Stomach (tissue), 4 donors: ENCODE measurements at regions not wholly inside any gene's neighbourhood (a gene's known extent, or its start where the extent isn't known, plus 50 kb on each side); places are given as distances from the start of the nearest gene placed in this dataset.

Experiments
- CTCF ChIP-seq, 7 experiments: fragments of 450-650 bp in 4 of 7; fragments of 200-600 bp in 3 of 7; sonication (generic) in 3 of 7; IDR thresholded peaks; one replicate each; pipeline ENCODE4 v1.5.1; 2016 to 2019; ENCODE audit warnings: antibody characterized with exemption in 7 of 7, control low read depth in 2 of 7, mild to moderate bottlenecking in 1 of 7
- EP300 ChIP-seq: sonication (generic); formaldehyde crosslinking; IDR thresholded peaks from one replicate; pipeline ENCODE4 v1.6.1; 2017; ENCODE audit warnings: antibody characterized with exemption
- POLR2A ChIP-seq, 4 donors: fragments of 450-650 bp; IDR thresholded peaks; one replicate each; pipeline ENCODE4 v1.6.1; 2016; ENCODE audit warnings: antibody characterized with exemption in 4 of 4, control low read depth in 2 of 4, mild to moderate bottlenecking in 1 of 4, moderate library complexity in 1 of 4

GRCh38 chr3:16663854-16664712 is 58.9 kb upstream of the DAZL start:
- no peak for TF ChIP-seq CTCF (IDR thresholded peaks at IDR 0.05)
- TF ChIP-seq EP300, result no peak
- no peak for TF ChIP-seq POLR2A (IDR thresholded peaks at IDR 0.05)
